Natural killer cell (primary cell): ENCODE measurements at regions not wholly inside any gene's neighbourhood (a gene's known extent, or its start where the extent isn't known, plus 50 kb on each side); places are given as distances from the start of the nearest gene placed in this dataset.

ENCODE experiments used
- ATAC-seq, 3 donors: fragments of 150-1000 bp in 2 of 3; fragments of 200-7000 bp in 1 of 3; cut with Tn5 transposase; 1 replicate in 1 of 3; 2 replicates in 2 of 3; pipeline ENCODE4 v1.10.0; 2021; ENCODE audit warnings: mild to moderate bottlenecking in 2 of 3, moderate library complexity in 2 of 3
- DNase-seq, 2 donors: peaks; one replicate each; pipeline versions ENCODE4 v3.0.0 to v3.0.0-alpha.2; 2013 to 2021; ENCODE audit warnings: mixed read lengths in 1 of 2
- H3K27ac ChIP-seq: one replicate; pipeline ENCODE4 v1.5.1; 2013; ENCODE audit warnings: mild to moderate bottlenecking, low read length
- H3K27me3 ChIP-seq: one replicate; pipeline ENCODE4 v1.6.1; 2013; ENCODE audit warnings: low read length; ENCODE audit not compliant: control insufficient read depth, insufficient read depth
- H3K36me3 ChIP-seq: one replicate; pipeline ENCODE4 v1.6.1; 2013; ENCODE audit warnings: low read length; ENCODE audit not compliant: control insufficient read depth, insufficient read depth
- H3K4me1 ChIP-seq: one replicate; pipeline ENCODE4 v1.6.1; 2013; ENCODE audit warnings: low read length; ENCODE audit not compliant: control insufficient read depth, insufficient read depth
- H3K4me3 ChIP-seq: one replicate; pipeline ENCODE4 v1.5.1; 2013; ENCODE audit warnings: low read length
- H3K9me3 ChIP-seq: one replicate; pipeline ENCODE4 v1.6.1; 2013; ENCODE audit warnings: low read length; ENCODE audit not compliant: control insufficient read depth, insufficient read depth
- H3K27ac Mint-ChIP-seq, 2 donors: one replicate each; pipeline ENCODE4 v1.8.0; 2022; ENCODE audit warnings: mild to moderate bottlenecking in 2 of 2, mixed read lengths in 2 of 2, moderate library complexity in 1 of 2
- H3K27me3 Mint-ChIP-seq, 2 donors: one replicate each; pipeline ENCODE4 v1.8.0; 2022; ENCODE audit warnings: low read depth in 2 of 2, mixed read lengths in 2 of 2
- H3K36me3 Mint-ChIP-seq: one replicate; pipeline ENCODE4 v1.8.0; 2022; ENCODE audit warnings: mixed read lengths
- H3K4me1 Mint-ChIP-seq, 2 donors: one replicate each; pipeline ENCODE4 v1.8.0; 2022; ENCODE audit warnings: mixed read lengths in 2 of 2
- H3K4me3 Mint-ChIP-seq: one replicate; pipeline ENCODE4 v1.8.0; 2022; ENCODE audit warnings: mild to moderate bottlenecking, moderate library complexity, mixed read lengths
- H3K9me3 Mint-ChIP-seq, 2 donors: one replicate each; pipeline ENCODE4 v1.8.0; 2022; ENCODE audit warnings: mixed read lengths in 2 of 2
- CTCF ChIP-seq: fragments of 200-600 bp; IDR thresholded peaks from one replicate; pipeline ENCODE4 v1.8.0; 2022; ENCODE audit warnings: antibody characterized with exemption
- WGBS: methylation state at CpG from one replicate; pipeline ENCODE4 v1.1.7; 2013; ENCODE audit warnings: missing lambda C conversion rate; ENCODE audit not compliant: insufficient coverage; 5-methylcytosine and 5-hydroxymethylcytosine counted together
- intact Hi-C: fragments of 100-400 bp; cut with micrococcal nuclease; formaldehyde crosslinking; loops from one replicate; pipeline ENCODE4 v1.14.2; 2022

GRCh38 chr5:53243403-53243802, 133.8 kb upstream of the MOCS2 start:
- Mint-ChIP-seq H3K27ac (no peak overlapping the region), H3K36me3 (no peaks in the 10 kb centered on the region), H3K4me3 (no peak overlapping the region), H3K4me1 (no peaks in the 10 kb centered on the region), H3K27me3 (no peaks in the 10 kb centered on the region), H3K9me3 (peaks cover 0 to 6% of the 10 kb centered on the region in 2 donors)
- no peaks in the 10 kb centered on the region for H3K9me3 ChIP-seq
- no peak for TF ChIP-seq CTCF
- intact Hi-C loops: no loop called here
- ATAC-seq (no peak), DNase-seq (no peak)
- H3K36me3 ChIP-seq: no peaks in the 10 kb centered on the region
- H3K4me3 ChIP-seq: no peak overlapping the region
- no peaks in the 10 kb centered on the region for H3K27me3 ChIP-seq
- WGBS: 75% methylated on average over 3 of the region's 3 CpGs
- H3K4me1 ChIP-seq: no peaks in the 10 kb centered on the region
- no peak overlapping the region for H3K27ac ChIP-seq

- intact Hi-C loops: no loop called here
- no peak for TF ChIP-seq CTCF
- 46% methylated on average over 5 of the region's 8 CpGs for WGBS
Measured at GRCh38 chr5:53246042-53246836, 136.7 kb upstream of the MOCS2 start.

GRCh38 chr5:53249529-53250200, 140.1 kb upstream of the MOCS2 start:
- Histone ChIP-seq H3K4me3 (no peak overlapping the region), H3K27me3 (no peaks in the 10 kb centered on the region), H3K9me3 (no peaks in the 10 kb centered on the region), H3K4me1 (no peaks in the 10 kb centered on the region), H3K36me3 (no peaks in the 10 kb centered on the region), H3K27ac (no peak overlapping the region)
- no peak for TF ChIP-seq CTCF
- no peak overlapping the region for H3K4me3 Mint-ChIP-seq
- DNase-seq (no peak), ATAC-seq (no peak)
- intact Hi-C loops: no loop called here
- no peak overlapping the region for H3K27ac Mint-ChIP-seq
- no peaks in the 10 kb centered on the region for H3K36me3 Mint-ChIP-seq
- WGBS: 79% methylated on average over 4 of the region's 4 CpGs
- no peaks in the 10 kb centered on the region for H3K27me3 Mint-ChIP-seq
- H3K4me1 Mint-ChIP-seq: peaks cover 0 to 5% of the 10 kb centered on the region in 2 donors
- peaks cover 0 to 4% of the 10 kb centered on the region in 2 donors for H3K9me3 Mint-ChIP-seq

More at GRCh38 chr5:53246042-53246836, 136.7 kb upstream of the MOCS2 start:
- H3K27ac ChIP-seq: no peak overlapping the region
- no peaks in the 10 kb centered on the region for H3K36me3 Mint-ChIP-seq
- no peaks in the 10 kb centered on the region for H3K4me1 ChIP-seq
- H3K4me3 ChIP-seq: no peak overlapping the region
- H3K27me3 ChIP-seq: no peaks in the 10 kb centered on the region
- H3K9me3 ChIP-seq: no peaks in the 10 kb centered on the region
- peaks cover 0 to 6% of the 10 kb centered on the region in 2 donors for H3K9me3 Mint-ChIP-seq
- no peak overlapping the region for H3K4me3 Mint-ChIP-seq
- H3K36me3 ChIP-seq: no peaks in the 10 kb centered on the region
- no peaks in the 10 kb centered on the region for H3K4me1 Mint-ChIP-seq
- H3K27me3 Mint-ChIP-seq: no peaks in the 10 kb centered on the region
- no peak overlapping the region for H3K27ac Mint-ChIP-seq
- no peak for ATAC-seq
- DNase-seq: no peak
